ENCODE measurements at regions not wholly inside any gene's neighbourhood (a gene's known extent, or its start where the extent isn't known, plus 50 kb on each side); places are given as distances from the start of the nearest gene placed in this dataset.

DNA sequence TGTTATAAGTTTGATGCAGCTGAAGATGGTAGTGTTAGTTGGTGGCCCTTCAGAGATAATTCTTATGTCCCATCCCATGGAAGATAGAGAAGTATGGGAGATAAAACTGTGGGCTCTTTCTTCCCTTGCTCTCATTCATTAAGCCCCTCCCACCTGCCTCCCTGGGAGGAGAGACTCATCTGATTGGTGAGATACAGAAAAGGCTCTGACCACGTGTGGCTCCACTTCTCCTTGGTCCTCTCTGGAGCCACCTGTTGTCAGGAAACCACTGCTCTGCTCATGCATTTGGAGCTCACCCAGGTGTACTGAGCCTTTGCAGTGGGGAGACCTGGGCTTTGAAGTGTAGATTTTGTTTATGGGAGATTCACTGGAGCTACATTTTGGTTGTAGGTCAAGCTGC is 293.2 kb upstream of the RASGRP1 start:
- Histone ChIP-seq H3K27ac (ENCODE audit: low read depth in 2 of 2, low read length in 1 of 2) (no peak overlapping the region), H3K9me3 (no peaks in the 10 kb centered on the region), H3K4me3 (ENCODE audit: low read depth in 2 of 2, low read length in 1 of 2) (no peak overlapping the region), H2AFZ (ENCODE audit: low read depth) (no peak overlapping the region), H3K9me2 (no peaks in the 10 kb centered on the region), H3F3A (replicated peaks; ENCODE audit: insufficient read depth) (no peaks in the 10 kb centered on the region), H3K27me3 (ENCODE audit: insufficient read depth) (no peaks in the 10 kb centered on the region), H3K79me2 (ENCODE audit: insufficient read depth) (no peaks in the 10 kb centered on the region), H3K4me1 (ENCODE audit: control insufficient read depth in 1 of 2, insufficient read depth in 2 of 2, low read depth in 1 of 2, low read length in 1 of 2) (peaks cover 0 to 22% of the 10 kb centered on the region in 2 experiments; a peak in 2 of 4 replicates), H3K36me3 (replicated peaks in 1 of 2; ENCODE audit: control insufficient read depth in 1 of 2, insufficient read depth in 2 of 2, low read length in 1 of 2) (no peaks in the 10 kb centered on the region), H3K4me2 (no peak overlapping the region), H4K20me1 (ENCODE audit: insufficient read depth) (no peaks in the 10 kb centered on the region), H3K9ac (no peak overlapping the region)
- ChIA-PET CTCF (interaction anchor here (1.7 kb wide), 1 partner anchor 134 kb away, joined by 5 read pairs; no protein-coding TSS in a partner anchor), POLR2A (no interaction called here)
- TF ChIP-seq NFIC (IDR thresholded peaks at IDR 0.05; ENCODE audit: borderline replicate concordance) (no peak), SMC3 (IDR thresholded peaks at IDR 0.05; ENCODE audit: low read depth, low read length) (no peak)
- DNase-seq: no peak
- 83% methylated on average over 1 of the region's 1 CpG for WGBS (ENCODE audit: low lambda C conversion rate)

DNA sequence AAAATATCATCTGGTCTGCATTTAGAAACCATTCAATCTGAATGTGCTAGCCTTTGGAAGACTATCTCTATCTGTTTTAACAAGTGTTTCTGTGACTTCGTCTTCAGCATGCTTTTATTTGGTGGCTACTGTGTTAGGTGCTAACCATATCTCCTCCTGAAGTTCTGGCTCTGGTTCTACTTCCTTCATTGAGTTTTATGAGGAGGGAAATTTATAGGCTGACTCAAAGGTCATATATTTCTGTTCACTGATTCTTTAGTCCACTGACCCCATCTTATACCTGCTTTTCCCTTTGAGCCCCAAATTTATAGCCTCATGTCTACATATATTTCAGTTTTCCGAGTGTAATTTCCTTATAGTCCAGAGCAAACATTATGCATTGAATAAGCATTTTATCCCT is 295.0 kb upstream of the RASGRP1 start:
- no peaks in the 10 kb centered on the region for H3K9me3 ChIP-seq
- no peak overlapping the region for H3K27ac ChIP-seq (ENCODE audit: low read depth in 2 of 2, low read length in 1 of 2)
- no peaks in the 10 kb centered on the region for H4K20me1 ChIP-seq (ENCODE audit: insufficient read depth)
- no peak overlapping the region for H3K9ac ChIP-seq
- TF ChIP-seq, protein P1, sequence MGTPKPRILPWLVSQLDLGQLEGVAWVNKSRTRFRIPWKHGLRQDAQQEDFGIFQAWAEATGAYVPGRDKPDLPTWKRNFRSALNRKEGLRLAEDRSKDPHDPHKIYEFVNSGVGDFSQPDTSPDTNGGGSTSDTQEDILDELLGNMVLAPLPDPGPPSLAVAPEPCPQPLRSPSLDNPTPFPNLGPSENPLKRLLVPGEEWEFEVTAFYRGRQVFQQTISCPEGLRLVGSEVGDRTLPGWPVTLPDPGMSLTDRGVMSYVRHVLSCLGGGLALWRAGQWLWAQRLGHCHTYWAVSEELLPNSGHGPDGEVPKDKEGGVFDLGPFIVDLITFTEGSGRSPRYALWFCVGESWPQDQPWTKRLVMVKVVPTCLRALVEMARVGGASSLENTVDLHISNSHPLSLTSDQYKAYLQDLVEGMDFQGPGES (IDR thresholded peaks at IDR 0.05; ENCODE audit: low read depth, low read length): no peak
- TF ChIP-seq, protein P2, sequence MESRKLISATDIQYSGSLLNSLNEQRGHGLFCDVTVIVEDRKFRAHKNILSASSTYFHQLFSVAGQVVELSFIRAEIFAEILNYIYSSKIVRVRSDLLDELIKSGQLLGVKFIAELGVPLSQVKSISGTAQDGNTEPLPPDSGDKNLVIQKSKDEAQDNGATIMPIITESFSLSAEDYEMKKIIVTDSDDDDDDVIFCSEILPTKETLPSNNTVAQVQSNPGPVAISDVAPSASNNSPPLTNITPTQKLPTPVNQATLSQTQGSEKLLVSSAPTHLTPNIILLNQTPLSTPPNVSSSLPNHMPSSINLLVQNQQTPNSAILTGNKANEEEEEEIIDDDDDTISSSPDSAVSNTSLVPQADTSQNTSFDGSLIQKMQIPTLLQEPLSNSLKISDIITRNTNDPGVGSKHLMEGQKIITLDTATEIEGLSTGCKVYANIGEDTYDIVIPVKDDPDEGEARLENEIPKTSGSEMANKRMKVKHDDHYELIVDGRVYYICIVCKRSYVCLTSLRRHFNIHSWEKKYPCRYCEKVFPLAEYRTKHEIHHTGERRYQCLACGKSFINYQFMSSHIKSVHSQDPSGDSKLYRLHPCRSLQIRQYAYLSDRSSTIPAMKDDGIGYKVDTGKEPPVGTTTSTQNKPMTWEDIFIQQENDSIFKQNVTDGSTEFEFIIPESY (IDR thresholded peaks at IDR 0.05; ENCODE audit: borderline replicate concordance, low read depth): no peak
- TF ChIP-seq, protein P3, sequence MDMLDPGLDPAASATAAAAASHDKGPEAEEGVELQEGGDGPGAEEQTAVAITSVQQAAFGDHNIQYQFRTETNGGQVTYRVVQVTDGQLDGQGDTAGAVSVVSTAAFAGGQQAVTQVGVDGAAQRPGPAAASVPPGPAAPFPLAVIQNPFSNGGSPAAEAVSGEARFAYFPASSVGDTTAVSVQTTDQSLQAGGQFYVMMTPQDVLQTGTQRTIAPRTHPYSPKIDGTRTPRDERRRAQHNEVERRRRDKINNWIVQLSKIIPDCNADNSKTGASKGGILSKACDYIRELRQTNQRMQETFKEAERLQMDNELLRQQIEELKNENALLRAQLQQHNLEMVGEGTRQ (IDR thresholded peaks at IDR 0.05; ENCODE audit: borderline replicate concordance, low read depth, low read length): no peak
- TF ChIP-seq RXRA (IDR thresholded peaks at IDR 0.05; ENCODE audit: borderline replicate concordance, low read depth): no peak
- no peak for TF ChIP-seq CHD2 (IDR thresholded peaks at IDR 0.05; ENCODE audit: low read length, partially characterized antibody)
- CTCF ChIA-PET: interaction anchor here (1.7 kb wide), 1 partner anchor 132 kb away, joined by 5 read pairs; no protein-coding TSS in a partner anchor
- no peaks in the 10 kb centered on the region for H3F3A ChIP-seq (replicated peaks; ENCODE audit: insufficient read depth)
- H3K79me2 ChIP-seq (ENCODE audit: insufficient read depth): no peaks in the 10 kb centered on the region
- no peak for DNase-seq
- H3K9me2 ChIP-seq: no peaks in the 10 kb centered on the region
- H2AFZ ChIP-seq (ENCODE audit: low read depth): no peak overlapping the region
- peaks cover 0 to 14% of the 10 kb centered on the region in 2 experiments; a peak in 2 of 4 replicates for H3K4me1 ChIP-seq (ENCODE audit: control insufficient read depth in 1 of 2, insufficient read depth in 2 of 2, low read depth in 1 of 2, low read length in 1 of 2)
- H3K36me3 ChIP-seq (replicated peaks in 1 of 2; ENCODE audit: control insufficient read depth in 1 of 2, insufficient read depth in 2 of 2, low read length in 1 of 2): no peaks in the 10 kb centered on the region
- no peaks in the 10 kb centered on the region for H3K27me3 ChIP-seq (ENCODE audit: insufficient read depth)
- H3K4me3 ChIP-seq (ENCODE audit: low read depth in 2 of 2, low read length in 1 of 2): no peak overlapping the region
- WGBS (ENCODE audit: low lambda C conversion rate): 86% methylated on average over 2 of the region's 2 CpGs
- H3K4me2 ChIP-seq: no peak overlapping the region
- POLR2A ChIA-PET: no interaction called here

Data from SK-N-SH (cell line).